Endodermal cell (in vitro differentiated cells): ENCODE measurements at regions not wholly inside any gene's neighbourhood (a gene's known extent, or its start where the extent isn't known, plus 50 kb on each side); places are given as distances from the start of the nearest gene placed in this dataset.

ENCODE experiments used
- DNase-seq: peaks from one replicate; pipeline ENCODE4 v3.0.0-alpha.2; 2017
- H3K27ac ChIP-seq: 2 replicates; pipeline ENCODE4 v1.5.1; 2013; ENCODE audit warnings: mild to moderate bottlenecking, low read depth, low read length, moderate library complexity
- H3K27me3 ChIP-seq: 2 replicates; pipeline ENCODE4 v1.6.1; 2013; ENCODE audit warnings: mild to moderate bottlenecking, low read length, moderate library complexity; ENCODE audit not compliant: insufficient read depth, control insufficient read depth, poor library complexity, severe bottlenecking
- H3K36me3 ChIP-seq: 2 replicates; pipeline ENCODE4 v1.7.0; 2013; ENCODE audit warnings: mild to moderate bottlenecking, low read length, moderate library complexity; ENCODE audit not compliant: control insufficient read depth, insufficient read depth
- H3K4me1 ChIP-seq: one replicate; pipeline ENCODE4 v1.7.0; 2013; ENCODE audit warnings: low read length; ENCODE audit not compliant: control insufficient read depth, insufficient read depth
- H3K4me3 ChIP-seq: 2 replicates; pipeline ENCODE4 v1.5.1; 2013; ENCODE audit warnings: mild to moderate bottlenecking, low read length, moderate library complexity
- H3K9ac ChIP-seq: 2 replicates; pipeline ENCODE4 v1.6.1; 2013; ENCODE audit warnings: mild to moderate bottlenecking, low read length, moderate library complexity; ENCODE audit not compliant: poor library complexity, severe bottlenecking; ENCODE audit errors: extremely low read depth
- H3K9me3 ChIP-seq: 2 replicates; pipeline ENCODE4 v1.6.1; 2013; ENCODE audit warnings: mild to moderate bottlenecking, low read length, moderate library complexity; ENCODE audit not compliant: control insufficient read depth
- H3K27ac Mint-ChIP-seq: 2 replicates; pipeline ENCODE4 v1.8.0; 2020; ENCODE audit warnings: mixed read lengths
- H3K27me3 Mint-ChIP-seq: 2 replicates; pipeline ENCODE4 v1.8.0; 2021; ENCODE audit warnings: mild to moderate bottlenecking, mixed read lengths; ENCODE audit not compliant: insufficient read depth
- H3K36me3 Mint-ChIP-seq: 2 replicates; pipeline ENCODE4 v1.8.0; 2020; ENCODE audit warnings: low read depth, mixed read lengths
- H3K4me1 Mint-ChIP-seq: 2 replicates; pipeline ENCODE4 v1.8.0; 2020; ENCODE audit warnings: mixed read lengths
- H3K4me3 Mint-ChIP-seq: 2 replicates; pipeline ENCODE4 v1.8.0; 2020; ENCODE audit warnings: mild to moderate bottlenecking, moderate library complexity, mixed read lengths
- H3K9me3 Mint-ChIP-seq: 2 replicates; pipeline ENCODE4 v1.8.0; 2020; ENCODE audit warnings: mild to moderate bottlenecking, mixed read lengths
- CTCF ChIP-seq: fragments of 200-600 bp; sonication (generic); conservative IDR thresholded peaks from 2 replicates; pipeline ENCODE4 v1.5.0; 2021; ENCODE audit warnings: antibody characterized with exemption, mild to moderate bottlenecking
- WGBS, 2 experiments: methylation state at CpG; one replicate each; pipeline versions ENCODE4 v1.1.5 to v1.1.7; 2013; ENCODE audit warnings: missing lambda C conversion rate in 2 of 2, mixed read lengths in 1 of 2; ENCODE audit not compliant: insufficient coverage in 1 of 2, insufficient read length in 1 of 2; 5-methylcytosine and 5-hydroxymethylcytosine counted together

- no peak for TF ChIP-seq CTCF
- Mint-ChIP-seq H3K9me3 (peaks cover 15% of the 10 kb centered on the region), H3K27ac (no peak overlapping the region), H3K4me3 (no peak overlapping the region), H3K4me1 (peaks cover 13% of the 10 kb centered on the region), H3K27me3 (no peaks in the 10 kb centered on the region), H3K36me3 (no peaks in the 10 kb centered on the region)
- Histone ChIP-seq H3K27me3 (no peaks in the 10 kb centered on the region), H3K9me3 (peaks cover 11% of the 10 kb centered on the region), H3K9ac (no peak overlapping the region), H3K4me3 (no peak overlapping the region), H3K36me3 (no peaks in the 10 kb centered on the region), H3K27ac (no peak overlapping the region), H3K4me1 (no peaks in the 10 kb centered on the region)
- DNase-seq, result no peak
- WGBS, 2 experiments, result 91 to 96% methylated on average over 3 to 4 of the region's 4 CpGs
These were observed 448.5 kb downstream of the PDZRN4 start for GRCh38 chr12:41636653-41637052.

- Histone ChIP-seq H3K4me1 (no peaks in the 10 kb centered on the region), H3K27ac (no peak overlapping the region), H3K4me3 (no peak overlapping the region), H3K9me3 (peaks cover 11% of the 10 kb centered on the region), H3K27me3 (no peaks in the 10 kb centered on the region), H3K9ac (no peak overlapping the region), H3K36me3 (no peaks in the 10 kb centered on the region)
- Mint-ChIP-seq H3K36me3 (no peaks in the 10 kb centered on the region), H3K4me1 (peaks cover 13% of the 10 kb centered on the region), H3K27me3 (no peaks in the 10 kb centered on the region), H3K4me3 (no peak overlapping the region), H3K27ac (no peak overlapping the region), H3K9me3 (peaks cover 18% of the 10 kb centered on the region)
- TF ChIP-seq CTCF, result no peak
- 94% methylated on average over 4 to 5 of the region's 5 CpGs for WGBS, 2 experiments
- DNase-seq, result no peak
These were observed 447.7 kb downstream of the PDZRN4 start for GRCh38 chr12:41635626-41636364.

GRCh38 chr12:41634091-41634490 is 446.0 kb downstream of the PDZRN4 start:
- peaks cover 11% of the 10 kb centered on the region for H3K9me3 ChIP-seq
- no peak for DNase-seq
- no peak overlapping the region for H3K4me3 Mint-ChIP-seq
- WGBS, 2 experiments, result 91 to 100% methylated on average over 1 to 4 of the region's 4 CpGs
- H3K27ac Mint-ChIP-seq, result no peak overlapping the region
- no peak overlapping the region for H3K9ac ChIP-seq
- H3K27me3 Mint-ChIP-seq, result no peaks in the 10 kb centered on the region
- no peaks in the 10 kb centered on the region for H3K4me1 ChIP-seq
- peaks cover 21% of the 10 kb centered on the region for H3K9me3 Mint-ChIP-seq
- no peaks in the 10 kb centered on the region for H3K27me3 ChIP-seq
- no peaks in the 10 kb centered on the region for H3K36me3 ChIP-seq
- no peaks in the 10 kb centered on the region for H3K36me3 Mint-ChIP-seq
- no peak for TF ChIP-seq CTCF
- H3K4me3 ChIP-seq, result no peak overlapping the region
- peaks cover 13% of the 10 kb centered on the region for H3K4me1 Mint-ChIP-seq
- no peak overlapping the region for H3K27ac ChIP-seq
